GM12892 (cell line): ENCODE measurements at regions not wholly inside any gene's neighbourhood (a gene's known extent, or its start where the extent isn't known, plus 50 kb on each side); places are given as distances from the start of the nearest gene placed in this dataset.

Source experiments
- POLR2A ChIP-seq: IDR thresholded peaks from 2 replicates; pipeline ENCODE4 v1.6.1; 2011; ENCODE audit warnings: low read depth, low read length, control low read depth
- POLR2AphosphoS5 ChIP-seq: IDR thresholded peaks from 2 replicates; pipeline ENCODE4 v1.6.1; 2011; ENCODE audit warnings: low read depth, low read length, control low read depth
- TAF1 ChIP-seq: IDR thresholded peaks from 2 replicates; pipeline ENCODE4 v1.6.1; 2011; ENCODE audit warnings: low read depth, mild to moderate bottlenecking, control low read depth, low read length, borderline replicate concordance

DNA sequence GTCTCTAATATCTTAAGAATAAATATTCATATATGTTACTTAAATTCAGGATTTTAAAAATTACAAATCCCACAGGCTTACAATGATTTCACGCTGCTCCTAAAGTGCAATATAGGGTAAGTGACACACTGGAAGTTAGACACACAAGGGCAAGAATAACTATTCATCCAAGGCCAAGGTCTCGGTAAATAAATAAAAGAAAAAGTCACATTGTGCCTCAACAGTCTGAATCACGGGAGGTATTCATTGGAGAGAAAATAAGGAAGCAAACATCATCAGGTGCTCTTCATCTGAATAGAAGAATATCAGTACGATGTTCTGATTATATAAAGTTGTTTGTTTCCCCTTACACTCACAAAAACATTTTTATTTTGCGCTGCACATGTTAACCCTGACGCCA is 820.2 kb downstream of the TRIB2 start:
- TF ChIP-seq POLR2A = no peak
- no peak for TF ChIP-seq POLR2AphosphoS5
- TF ChIP-seq TAF1 = no peak
